ENCODE measurements at regions not wholly inside any gene's neighbourhood (a gene's known extent, or its start where the extent isn't known, plus 50 kb on each side); places are given as distances from the start of the nearest gene placed in this dataset.

- no peak for DNase-seq (ENCODE audit: low read depth)
Measured at GRCh38 chr9:90948156-90948555, 146.5 kb downstream of the SYK start.

- DNase-seq (ENCODE audit: low read depth) = no peak
Measured at GRCh38 chr9:90950600-90950999, 149.0 kb downstream of the SYK start.

- no peak for DNase-seq (ENCODE audit: low read depth)
Measured at GRCh38 chr9:90953200-90953599, 151.6 kb downstream of the SYK start.

- no peak for DNase-seq (ENCODE audit: low read depth)
Measured at GRCh38 chr9:90953805-90954204, 152.2 kb downstream of the SYK start.

GRCh38 chr9:90956026-90956810 is 154.6 kb downstream of the SYK start:
- DNase-seq (ENCODE audit: low read depth) = no peak

GRCh38 chr9:90958328-90958727 is 156.7 kb downstream of the SYK start:
- no peak for DNase-seq (ENCODE audit: low read depth)

GRCh38 chr9:90960941-90961340 is 159.3 kb downstream of the SYK start:
- no peak for DNase-seq (ENCODE audit: low read depth)

GRCh38 chr9:90961375-90961774 is 159.8 kb downstream of the SYK start:
- DNase-seq (ENCODE audit: low read depth) = no peak

- no peak for DNase-seq (ENCODE audit: low read depth)
Measured at GRCh38 chr9:90964101-90965020, 162.7 kb downstream of the SYK start.

- no peak for DNase-seq (ENCODE audit: low read depth)
Measured at GRCh38 chr9:90965226-90966030, 163.8 kb downstream of the SYK start.

GRCh38 chr9:90966031-90966290 is 164.3 kb downstream of the SYK start:
- DNase-seq (ENCODE audit: low read depth) = no peak

GRCh38 chr9:90966480-90967144 is 165.0 kb downstream of the SYK start:
- DNase-seq (ENCODE audit: low read depth) = no peak

- no peak for DNase-seq (ENCODE audit: low read depth)
Measured at GRCh38 chr9:90967145-90967538, 165.5 kb downstream of the SYK start.

- no peak for DNase-seq (ENCODE audit: low read depth)
Measured at GRCh38 chr9:90969021-90969675, 167.5 kb downstream of the SYK start.

- DNase-seq (ENCODE audit: low read depth) = peak; percentile 65
Measured at GRCh38 chr9:90970608-90971007, 169.0 kb downstream of the SYK start.

GRCh38 chr9:90972057-90972456 is 170.4 kb downstream of the SYK start:
- no peak for DNase-seq (ENCODE audit: low read depth)

- DNase-seq (ENCODE audit: low read depth) = no peak
Measured at GRCh38 chr9:90974016-90974415, 172.4 kb downstream of the SYK start.

GRCh38 chr9:90974643-90975245 is 173.1 kb downstream of the SYK start:
- DNase-seq (ENCODE audit: low read depth) = no peak

- no peak for DNase-seq (ENCODE audit: low read depth)
Measured at GRCh38 chr9:90975781-90976538, 174.3 kb downstream of the SYK start.

- peak; percentile 72 for DNase-seq (ENCODE audit: low read depth)
Measured at GRCh38 chr9:90979138-90979551, 177.5 kb downstream of the SYK start.

All from HT1080 (cell line).